Hepatocyte (in vitro differentiated cells): ENCODE measurements at regions not wholly inside any gene's neighbourhood (a gene's known extent, or its start where the extent isn't known, plus 50 kb on each side); places are given as distances from the start of the nearest gene placed in this dataset.
A peak's percentile ranks its signal among the peaks of the same experiment; 100 is the strongest.

Source experiments
- DNase-seq: peaks from one replicate; pipeline ENCODE4 v3.0.0-alpha.2; 2016; ENCODE audit warnings: low spot score
- H2AFZ ChIP-seq: fragments of 200-600 bp; sonication (generic); 2 replicates; pipeline ENCODE4 v1.6.0; 2016; ENCODE audit warnings: antibody characterized with exemption, mild to moderate bottlenecking
- H3K27ac ChIP-seq: fragments of 200-600 bp; sonication (generic); 2 replicates; pipeline ENCODE4 v1.5.1; 2016; ENCODE audit warnings: mild to moderate bottlenecking
- H3K27me3 ChIP-seq: fragments of 200-600 bp; sonication (generic); 2 replicates; pipeline ENCODE4 v1.6.1; 2016
- H3K36me3 ChIP-seq: fragments of 200-600 bp; sonication (generic); replicated peaks from 2 replicates; pipeline ENCODE4 v1.5.1; 2016; ENCODE audit warnings: low read depth; ENCODE audit not compliant: insufficient read depth
- H3K4me1 ChIP-seq: fragments of 200-600 bp; sonication (generic); 2 replicates; pipeline ENCODE4 v1.5.1; 2016; ENCODE audit warnings: mild to moderate bottlenecking, moderate library complexity; ENCODE audit not compliant: insufficient read depth
- H3K4me2 ChIP-seq: fragments of 200-600 bp; sonication (generic); 2 replicates; pipeline ENCODE4 v1.6.0; 2016
- H3K4me3 ChIP-seq: fragments of 200-600 bp; sonication (generic); 2 replicates; pipeline ENCODE4 v1.5.1; 2016; ENCODE audit warnings: mild to moderate bottlenecking
- H3K79me2 ChIP-seq: fragments of 200-600 bp; sonication (generic); 2 replicates; pipeline ENCODE4 v1.6.0; 2017; ENCODE audit warnings: mild to moderate bottlenecking
- H3K9me2 ChIP-seq: fragments of 200-600 bp; sonication (generic); replicated peaks from 2 replicates; pipeline ENCODE4 v1.6.0; 2017; ENCODE audit warnings: mild to moderate bottlenecking; ENCODE audit not compliant: insufficient read depth
- H3K9me3 ChIP-seq: fragments of 200-600 bp; sonication (generic); 2 replicates; pipeline ENCODE4 v1.5.1; 2016; ENCODE audit warnings: low read depth, mild to moderate bottlenecking
- H4K20me1 ChIP-seq: fragments of 200-600 bp; sonication (generic); 2 replicates; pipeline ENCODE4 v1.6.0; 2016; ENCODE audit warnings: mild to moderate bottlenecking; ENCODE audit not compliant: insufficient read depth, poor library complexity, severe bottlenecking
- EZH2 ChIP-seq: fragments of 200-600 bp; sonication (generic); IDR thresholded peaks from 2 replicates; pipeline ENCODE4 v1.6.1; 2016; ENCODE audit warnings: antibody characterized with exemption, mild to moderate bottlenecking, borderline replicate concordance
- EZH2phosphoT487 ChIP-seq: fragments of 200-600 bp; sonication (generic); IDR thresholded peaks from one replicate; pipeline ENCODE4 v1.6.1; 2018; ENCODE audit warnings: antibody characterized with exemption, mild to moderate bottlenecking, low read depth, moderate library complexity; ENCODE audit not compliant: unreplicated experiment, severe bottlenecking
- WGBS: methylation state at CpG from one replicate; pipeline ENCODE4 v1.1.6; 2016; ENCODE audit warnings: low lambda C conversion rate; ENCODE audit errors: missing lambda C conversion rate; 5-methylcytosine and 5-hydroxymethylcytosine counted together
- TF ChIP-seq, protein P1 (sequence below): fragments of 200-600 bp; sonication (generic); IDR thresholded peaks from 2 replicates; pipeline ENCODE4 v1.5.1; 2016; ENCODE audit warnings: antibody characterized with exemption, mild to moderate bottlenecking; ENCODE audit not compliant: poor library complexity

DNA sequence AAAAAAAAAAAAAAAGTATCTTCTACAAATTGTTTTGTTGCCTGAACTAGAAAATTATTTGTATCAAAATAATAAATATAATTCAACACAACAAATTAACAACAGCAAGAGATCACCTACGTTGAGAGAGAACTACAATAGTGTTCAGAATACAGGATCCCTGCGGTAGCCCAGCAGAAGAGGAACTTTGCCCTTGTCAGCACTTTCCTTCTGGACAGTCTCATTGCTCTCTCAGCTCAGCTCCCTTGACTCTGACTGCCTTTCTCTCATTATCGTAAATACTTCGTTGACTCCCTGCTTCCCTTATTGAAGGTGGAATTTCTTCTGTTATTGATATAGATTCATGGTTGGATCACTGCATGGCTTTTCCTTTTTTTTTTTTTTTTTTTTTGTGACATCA is 469.5 kb upstream of the VSTM2A start:
- no peaks in the 10 kb centered on the region for H3K9me2 ChIP-seq
- no peaks in the 10 kb centered on the region for H3K9me3 ChIP-seq
- no peaks in the 10 kb centered on the region for H3K79me2 ChIP-seq
- DNase-seq: peak; percentile 26
- H3K36me3 ChIP-seq: no peaks in the 10 kb centered on the region
- no peak for TF ChIP-seq EZH2phosphoT487
- no peak for TF ChIP-seq EZH2
- TF ChIP-seq, protein P1, sequence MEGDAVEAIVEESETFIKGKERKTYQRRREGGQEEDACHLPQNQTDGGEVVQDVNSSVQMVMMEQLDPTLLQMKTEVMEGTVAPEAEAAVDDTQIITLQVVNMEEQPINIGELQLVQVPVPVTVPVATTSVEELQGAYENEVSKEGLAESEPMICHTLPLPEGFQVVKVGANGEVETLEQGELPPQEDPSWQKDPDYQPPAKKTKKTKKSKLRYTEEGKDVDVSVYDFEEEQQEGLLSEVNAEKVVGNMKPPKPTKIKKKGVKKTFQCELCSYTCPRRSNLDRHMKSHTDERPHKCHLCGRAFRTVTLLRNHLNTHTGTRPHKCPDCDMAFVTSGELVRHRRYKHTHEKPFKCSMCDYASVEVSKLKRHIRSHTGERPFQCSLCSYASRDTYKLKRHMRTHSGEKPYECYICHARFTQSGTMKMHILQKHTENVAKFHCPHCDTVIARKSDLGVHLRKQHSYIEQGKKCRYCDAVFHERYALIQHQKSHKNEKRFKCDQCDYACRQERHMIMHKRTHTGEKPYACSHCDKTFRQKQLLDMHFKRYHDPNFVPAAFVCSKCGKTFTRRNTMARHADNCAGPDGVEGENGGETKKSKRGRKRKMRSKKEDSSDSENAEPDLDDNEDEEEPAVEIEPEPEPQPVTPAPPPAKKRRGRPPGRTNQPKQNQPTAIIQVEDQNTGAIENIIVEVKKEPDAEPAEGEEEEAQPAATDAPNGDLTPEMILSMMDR: no peak
- no peak overlapping the region for H2AFZ ChIP-seq
- no peaks in the 10 kb centered on the region for H4K20me1 ChIP-seq
- no peaks in the 10 kb centered on the region for H3K27me3 ChIP-seq
- H3K4me1 ChIP-seq: no peaks in the 10 kb centered on the region
- no peak overlapping the region for H3K4me2 ChIP-seq
- H3K27ac ChIP-seq: no peak overlapping the region
- 59% methylated on average over 4 of the region's 4 CpGs for WGBS
- H3K4me3 ChIP-seq: no peak overlapping the region

DNA sequence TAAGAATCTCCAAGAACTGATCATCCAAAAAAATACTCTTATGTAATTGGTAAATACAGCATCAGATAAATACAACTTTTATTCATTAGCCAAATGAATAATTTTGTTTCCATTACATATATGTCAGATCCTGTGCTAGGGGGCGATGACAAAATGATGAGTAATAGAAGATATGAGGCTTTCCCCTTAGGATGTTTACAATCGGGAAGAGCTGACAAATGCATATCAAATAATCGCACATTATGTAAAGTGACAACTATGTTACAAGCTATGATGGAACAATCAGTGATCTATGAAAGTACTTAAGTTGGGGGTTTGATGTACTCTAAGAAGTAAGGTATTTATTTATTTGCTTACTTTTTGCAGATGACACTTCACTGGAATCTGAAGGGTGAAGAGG is 465.6 kb upstream of the VSTM2A start:
- TF ChIP-seq EZH2 (no peak), EZH2phosphoT487 (no peak)
- TF ChIP-seq, protein P1: no peak
- Histone ChIP-seq H3K9me2 (no peaks in the 10 kb centered on the region), H3K27me3 (no peaks in the 10 kb centered on the region), H3K27ac (no peak overlapping the region), H2AFZ (no peak overlapping the region), H3K9me3 (no peaks in the 10 kb centered on the region), H3K4me3 (no peak overlapping the region), H3K79me2 (no peaks in the 10 kb centered on the region), H3K4me1 (no peaks in the 10 kb centered on the region), H4K20me1 (no peaks in the 10 kb centered on the region), H3K36me3 (no peaks in the 10 kb centered on the region), H3K4me2 (no peak overlapping the region)
- no peak for DNase-seq
- 89% methylated on average over 3 of the region's 3 CpGs for WGBS

DNA sequence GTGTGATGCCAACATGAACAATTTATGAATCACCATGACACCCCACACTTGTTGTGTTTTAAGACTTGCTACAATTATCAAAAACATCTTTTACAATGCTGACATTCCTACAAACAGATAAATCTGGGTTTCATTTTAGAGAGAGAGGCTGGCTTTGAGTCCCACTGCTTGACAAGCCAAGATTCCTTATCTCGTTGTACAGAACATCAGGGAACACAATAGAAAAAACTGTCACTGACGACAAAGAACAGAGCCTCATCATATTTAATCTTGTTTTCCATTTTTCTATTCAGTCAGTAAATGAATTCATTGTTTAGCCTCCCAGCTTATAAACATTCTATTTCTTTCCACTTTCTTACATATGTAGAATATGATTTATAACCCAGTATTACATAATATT is 461.6 kb upstream of the VSTM2A start:
- 57% methylated on average over 2 of the region's 2 CpGs for WGBS
- no peak for DNase-seq
- Histone ChIP-seq H3K79me2 (no peaks in the 10 kb centered on the region), H3K27me3 (no peaks in the 10 kb centered on the region), H2AFZ (no peak overlapping the region), H3K9me3 (no peaks in the 10 kb centered on the region), H3K9me2 (no peaks in the 10 kb centered on the region), H4K20me1 (no peaks in the 10 kb centered on the region), H3K4me2 (no peak overlapping the region), H3K27ac (no peak overlapping the region), H3K4me1 (no peaks in the 10 kb centered on the region), H3K36me3 (no peaks in the 10 kb centered on the region), H3K4me3 (no peak overlapping the region)
- TF ChIP-seq EZH2phosphoT487: no peak
- TF ChIP-seq, protein P1: no peak
- no peak for TF ChIP-seq EZH2

DNA sequence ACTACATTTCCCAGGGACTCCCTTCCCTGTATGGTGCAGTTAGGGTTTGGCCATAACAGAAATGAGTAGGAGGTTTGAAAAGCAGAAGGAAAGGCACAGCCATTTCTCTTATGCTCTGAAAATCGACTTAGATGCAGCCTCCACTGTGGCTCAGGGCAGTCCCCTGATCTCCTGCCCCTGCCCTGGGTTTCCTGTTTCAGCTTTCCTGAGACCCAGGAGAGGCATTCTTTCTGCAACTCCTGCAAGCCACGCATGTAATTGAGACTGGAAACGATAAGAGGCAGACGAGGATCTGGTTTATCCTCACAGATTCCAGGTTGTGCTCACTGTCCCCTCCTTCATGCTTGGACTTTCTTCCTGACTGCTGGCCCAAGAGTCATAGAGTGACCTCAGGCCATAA is 461.2 kb upstream of the VSTM2A start:
- TF ChIP-seq, protein P1: no peak
- no peak for TF ChIP-seq EZH2
- no peak for TF ChIP-seq EZH2phosphoT487
- whole genome bisulfite sequencing: 51% methylated on average over 4 of the region's 4 CpGs
- DNase-seq: no peak

More for the DNA sequence above, 461.2 kb upstream of the VSTM2A start:
- Histone ChIP-seq H3K79me2 (no peaks in the 10 kb centered on the region), H3K4me2 (no peak overlapping the region), H3K9me3 (no peaks in the 10 kb centered on the region), H4K20me1 (no peaks in the 10 kb centered on the region), H2AFZ (no peak overlapping the region), H3K4me3 (no peak overlapping the region), H3K36me3 (no peaks in the 10 kb centered on the region), H3K27me3 (no peaks in the 10 kb centered on the region), H3K27ac (no peak overlapping the region), H3K9me2 (no peaks in the 10 kb centered on the region), H3K4me1 (no peaks in the 10 kb centered on the region)
